Prostate gland (tissue), 2 donors: ENCODE measurements at regions not wholly inside any gene's neighbourhood (a gene's known extent, or its start where the extent isn't known, plus 50 kb on each side); places are given as distances from the start of the nearest gene placed in this dataset.

Experiments
- POLR2A ChIP-seq: fragments of 450-650 bp; IDR thresholded peaks from one replicate; pipeline ENCODE4 v1.6.1; 2016; ENCODE audit warnings: antibody characterized with exemption, mild to moderate bottlenecking
- TF ChIP-seq, protein P1 (sequence below), 4 experiments: fragments of 200-600 bp in 2 of 4; fragments of 450-650 bp in 2 of 4; sonication (generic) in 2 of 4; IDR thresholded peaks; 1 replicate in 3 of 4; 2 replicates in 1 of 4; pipeline ENCODE4 v1.5.1; 2016 to 2019; ENCODE audit warnings: antibody characterized with exemption in 4 of 4, mild to moderate bottlenecking in 2 of 4, moderate library complexity in 2 of 4

DNA sequence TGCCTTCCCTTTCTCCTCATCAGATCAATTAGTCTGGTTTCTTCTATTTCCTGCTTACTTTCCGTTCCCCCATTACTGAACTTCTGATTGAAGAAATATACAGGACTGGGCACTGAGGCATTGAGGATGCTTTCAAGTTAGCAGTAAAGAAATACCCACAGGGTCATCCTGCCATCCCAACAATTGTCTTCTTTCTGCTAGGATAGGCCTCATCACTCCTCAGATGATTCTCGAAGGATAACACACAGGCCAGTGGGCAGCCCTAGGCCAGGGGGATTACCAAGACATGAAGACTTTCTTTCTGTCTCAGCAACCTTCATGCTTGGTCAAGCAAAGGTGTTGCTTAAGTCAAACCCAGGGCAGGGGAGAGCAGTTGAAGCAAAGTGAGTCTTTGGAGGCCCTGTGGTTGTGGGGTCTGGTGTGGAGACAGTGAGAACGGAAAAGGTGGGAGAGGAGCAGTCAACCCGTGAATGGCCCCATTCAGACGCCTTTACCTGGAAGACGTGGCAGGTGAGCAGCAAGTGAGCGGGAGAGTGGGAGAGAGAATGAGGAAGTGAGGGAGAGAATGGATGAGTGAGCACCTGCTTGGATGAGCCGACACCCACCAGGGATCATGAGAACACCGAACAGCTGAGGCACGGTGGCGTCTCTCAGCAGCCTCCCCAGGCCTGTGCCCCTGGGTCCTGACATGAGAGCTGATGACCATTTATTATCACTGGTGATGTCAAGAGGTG lies 462.9 kb downstream of the PREX1 start:
- TF ChIP-seq POLR2A: no peak
- TF ChIP-seq, protein P1, sequence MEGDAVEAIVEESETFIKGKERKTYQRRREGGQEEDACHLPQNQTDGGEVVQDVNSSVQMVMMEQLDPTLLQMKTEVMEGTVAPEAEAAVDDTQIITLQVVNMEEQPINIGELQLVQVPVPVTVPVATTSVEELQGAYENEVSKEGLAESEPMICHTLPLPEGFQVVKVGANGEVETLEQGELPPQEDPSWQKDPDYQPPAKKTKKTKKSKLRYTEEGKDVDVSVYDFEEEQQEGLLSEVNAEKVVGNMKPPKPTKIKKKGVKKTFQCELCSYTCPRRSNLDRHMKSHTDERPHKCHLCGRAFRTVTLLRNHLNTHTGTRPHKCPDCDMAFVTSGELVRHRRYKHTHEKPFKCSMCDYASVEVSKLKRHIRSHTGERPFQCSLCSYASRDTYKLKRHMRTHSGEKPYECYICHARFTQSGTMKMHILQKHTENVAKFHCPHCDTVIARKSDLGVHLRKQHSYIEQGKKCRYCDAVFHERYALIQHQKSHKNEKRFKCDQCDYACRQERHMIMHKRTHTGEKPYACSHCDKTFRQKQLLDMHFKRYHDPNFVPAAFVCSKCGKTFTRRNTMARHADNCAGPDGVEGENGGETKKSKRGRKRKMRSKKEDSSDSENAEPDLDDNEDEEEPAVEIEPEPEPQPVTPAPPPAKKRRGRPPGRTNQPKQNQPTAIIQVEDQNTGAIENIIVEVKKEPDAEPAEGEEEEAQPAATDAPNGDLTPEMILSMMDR (IDR thresholded peaks at IDR 0.05): no peak
